ENCODE measurements at regions not wholly inside any gene's neighbourhood (a gene's known extent, or its start where the extent isn't known, plus 50 kb on each side); places are given as distances from the start of the nearest gene placed in this dataset.

- TF ChIP-seq CTCF (conservative IDR thresholded peaks at IDR 0.05; ENCODE audit: low read depth in 2 of 2), result no peak
- no peak for TF ChIP-seq REST (IDR thresholded peaks at IDR 0.05; ENCODE audit: unreplicated experiment)
- TF ChIP-seq POLR2AphosphoS5 (IDR thresholded peaks at IDR 0.05; ENCODE audit: low read depth), result no peak
- no peak for TF ChIP-seq EZH2 (IDR thresholded peaks at IDR 0.05; ENCODE audit: low read depth, unreplicated experiment)
- TF ChIP-seq ETS1 (IDR thresholded peaks at IDR 0.05), result no peak
- no peak for TF ChIP-seq CREB1 (CRISPR knock-in tag; IDR thresholded peaks at IDR 0.05; ENCODE audit: low read depth)
- TF ChIP-seq EZH2phosphoT487 (IDR thresholded peaks at IDR 0.05; ENCODE audit: unreplicated experiment), result no peak
- TF ChIP-seq STAT1 (IDR thresholded peaks at IDR 0.05; ENCODE audit: unreplicated experiment), result no peak
- no peak for TF ChIP-seq NANOG (IDR thresholded peaks at IDR 0.05; ENCODE audit: borderline replicate concordance)
These were observed 103.8 kb upstream of the LYZL1 start for GRCh38 chr10:29185050-29185449.

Data from GM23338 (cell line).